ENCODE measurements at regions not wholly inside any gene's neighbourhood (a gene's known extent, or its start where the extent isn't known, plus 50 kb on each side); places are given as distances from the start of the nearest gene placed in this dataset.
"Not testable (repeated sequence)": the region's sequence is repeated elsewhere in the genome, so short reads cannot be mapped to it uniquely, and the experiment has no call there.

GRCh38 chr6:112603726-112604125 is 256.6 kb downstream of the RFPL4B start:
- H3K4me1 ChIP-seq (ENCODE audit: control insufficient read depth, insufficient read depth, low read length), result no peaks in the 10 kb centered on the region

DNA sequence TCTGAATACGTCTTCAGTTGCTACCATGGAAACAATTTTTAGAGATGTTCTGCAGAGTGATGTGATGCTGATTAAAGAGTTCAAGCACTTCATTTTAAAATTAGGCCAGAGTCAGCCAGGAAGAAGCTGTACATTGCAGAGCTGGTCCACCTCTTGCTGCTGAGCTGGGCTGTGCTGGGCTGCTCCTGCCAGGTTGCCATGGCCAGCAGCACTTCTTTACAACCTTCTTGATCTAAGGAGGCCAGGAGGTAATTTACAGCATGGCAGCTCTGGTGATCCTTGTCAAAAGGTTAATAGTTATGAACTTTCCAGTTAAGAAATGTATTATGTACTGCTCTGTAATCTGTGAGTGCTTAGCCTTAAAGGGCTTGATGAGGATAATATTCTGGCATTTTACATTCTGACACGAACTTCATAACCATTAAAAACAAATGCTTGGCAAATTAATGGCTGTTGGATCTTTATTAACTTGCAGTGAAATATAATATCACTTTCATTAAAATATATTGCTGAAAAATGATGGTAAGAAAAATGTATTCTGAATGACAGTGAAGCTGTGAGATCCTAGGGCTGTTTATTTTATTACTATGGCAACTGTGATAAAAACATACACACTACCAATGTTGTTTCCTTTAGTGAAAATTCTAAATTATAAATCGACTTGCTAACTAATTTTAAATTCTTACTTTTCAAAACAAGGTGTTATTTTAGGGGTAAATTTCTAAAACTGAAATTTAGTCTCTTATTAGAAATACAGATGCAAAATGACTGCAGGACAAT is 259.7 kb downstream of the RFPL4B start:
- H3K27ac ChIP-seq (ENCODE audit: low read length), result no peak overlapping the region
- H3K9me3 ChIP-seq (ENCODE audit: control insufficient read depth in 2 of 2, low read length in 2 of 2), result peaks cover 0 to 7% of the 10 kb centered on the region in 2 donors
- no peaks in the 10 kb centered on the region for H3K36me3 ChIP-seq (ENCODE audit: control insufficient read depth in 2 of 2, insufficient read depth in 2 of 2, low read length in 2 of 2)
- H3K27me3 ChIP-seq (ENCODE audit: control insufficient read depth in 1 of 2, insufficient read depth in 2 of 2, low read length in 2 of 2), result no peaks in the 10 kb centered on the region
- no peak overlapping the region for H3K9ac ChIP-seq (ENCODE audit: low read length in 2 of 2)
- no peaks in the 10 kb centered on the region for H3K4me1 ChIP-seq (ENCODE audit: control insufficient read depth, insufficient read depth, low read length)
- no peak overlapping the region for H3K4me3 ChIP-seq (ENCODE audit: low read length in 2 of 2)

More at GRCh38 chr6:112603726-112604125, 256.6 kb downstream of the RFPL4B start:
- no peak overlapping the region for H3K27ac ChIP-seq (ENCODE audit: low read length)
- H3K27me3 ChIP-seq (ENCODE audit: control insufficient read depth in 1 of 2, insufficient read depth in 2 of 2, low read length in 2 of 2), result no peaks in the 10 kb centered on the region
- H3K4me3 ChIP-seq (ENCODE audit: low read length in 2 of 2), result no peak overlapping the region
- no peak overlapping the region for H3K9ac ChIP-seq (ENCODE audit: low read length in 2 of 2)
- no peaks in the 10 kb centered on the region for H3K36me3 ChIP-seq (ENCODE audit: control insufficient read depth in 2 of 2, insufficient read depth in 2 of 2, low read length in 2 of 2)
- no peaks in the 10 kb centered on the region for H3K9me3 ChIP-seq (ENCODE audit: control insufficient read depth in 2 of 2, low read length in 2 of 2)

- H3K9ac ChIP-seq (ENCODE audit: low read length in 2 of 2); H3K4me1 ChIP-seq (ENCODE audit: control insufficient read depth, insufficient read depth, low read length); H3K27me3 ChIP-seq (ENCODE audit: control insufficient read depth in 1 of 2, insufficient read depth in 2 of 2, low read length in 2 of 2); H3K9me3 ChIP-seq (ENCODE audit: control insufficient read depth in 2 of 2, low read length in 2 of 2); H3K4me3 ChIP-seq (ENCODE audit: low read length in 2 of 2); H3K36me3 ChIP-seq (ENCODE audit: control insufficient read depth in 2 of 2, insufficient read depth in 2 of 2, low read length in 2 of 2); H3K27ac ChIP-seq (ENCODE audit: low read length): not testable (repeated sequence)
Observed at GRCh38 chr6:112608925-112609324, 261.8 kb downstream of the RFPL4B start.

GRCh38 chr6:112613410-112613809 is 266.3 kb downstream of the RFPL4B start:
- Histone ChIP-seq H3K9ac (ENCODE audit: low read length in 2 of 2) (no peak overlapping the region), H3K27me3 (ENCODE audit: control insufficient read depth in 1 of 2, insufficient read depth in 2 of 2, low read length in 2 of 2) (no peaks in the 10 kb centered on the region), H3K4me1 (ENCODE audit: control insufficient read depth, insufficient read depth, low read length) (no peaks in the 10 kb centered on the region)

GRCh38 chr6:112618849-112619248 is 271.7 kb downstream of the RFPL4B start:
- H3K27ac ChIP-seq (ENCODE audit: low read length), result no peak overlapping the region
- no peaks in the 10 kb centered on the region for H3K36me3 ChIP-seq (ENCODE audit: control insufficient read depth in 2 of 2, insufficient read depth in 2 of 2, low read length in 2 of 2)
- H3K4me1 ChIP-seq (ENCODE audit: control insufficient read depth, insufficient read depth, low read length), result no peaks in the 10 kb centered on the region
- H3K9ac ChIP-seq (ENCODE audit: low read length in 2 of 2), result no peak overlapping the region
- no peaks in the 10 kb centered on the region for H3K27me3 ChIP-seq (ENCODE audit: control insufficient read depth in 1 of 2, insufficient read depth in 2 of 2, low read length in 2 of 2)
- H3K9me3 ChIP-seq (ENCODE audit: control insufficient read depth in 2 of 2, low read length in 2 of 2), result no peaks in the 10 kb centered on the region
- H3K4me3 ChIP-seq (ENCODE audit: low read length in 2 of 2), result no peak overlapping the region

More at GRCh38 chr6:112613410-112613809, 266.3 kb downstream of the RFPL4B start:
- H3K27ac ChIP-seq (ENCODE audit: low read length), result no peak overlapping the region
- H3K9me3 ChIP-seq (ENCODE audit: control insufficient read depth in 2 of 2, low read length in 2 of 2), result peaks cover 0 to 7% of the 10 kb centered on the region in 2 donors
- H3K4me3 ChIP-seq (ENCODE audit: low read length in 2 of 2), result no peak overlapping the region
- no peaks in the 10 kb centered on the region for H3K36me3 ChIP-seq (ENCODE audit: control insufficient read depth in 2 of 2, insufficient read depth in 2 of 2, low read length in 2 of 2)

- Histone ChIP-seq H3K4me1 (ENCODE audit: control insufficient read depth, insufficient read depth, low read length) (no peaks in the 10 kb centered on the region), H3K27ac (ENCODE audit: low read length) (no peak overlapping the region)
Observed at GRCh38 chr6:112620812-112621569, 273.9 kb downstream of the RFPL4B start.

GRCh38 chr6:112622036-112622435 is 274.9 kb downstream of the RFPL4B start:
- H3K4me3 ChIP-seq (ENCODE audit: low read length in 2 of 2), result no peak overlapping the region
- no peaks in the 10 kb centered on the region for H3K9me3 ChIP-seq (ENCODE audit: control insufficient read depth in 2 of 2, low read length in 2 of 2)
- H3K36me3 ChIP-seq (ENCODE audit: control insufficient read depth in 2 of 2, insufficient read depth in 2 of 2, low read length in 2 of 2), result no peaks in the 10 kb centered on the region
- H3K9ac ChIP-seq (ENCODE audit: low read length in 2 of 2), result no peak overlapping the region
- no peak overlapping the region for H3K27ac ChIP-seq (ENCODE audit: low read length)
- no peaks in the 10 kb centered on the region for H3K4me1 ChIP-seq (ENCODE audit: control insufficient read depth, insufficient read depth, low read length)
- H3K27me3 ChIP-seq (ENCODE audit: control insufficient read depth in 1 of 2, insufficient read depth in 2 of 2, low read length in 2 of 2), result no peaks in the 10 kb centered on the region

More at GRCh38 chr6:112620812-112621569, 273.9 kb downstream of the RFPL4B start:
- Histone ChIP-seq H3K27me3 (ENCODE audit: control insufficient read depth in 1 of 2, insufficient read depth in 2 of 2, low read length in 2 of 2) (no peaks in the 10 kb centered on the region), H3K4me3 (ENCODE audit: low read length in 2 of 2) (no peak overlapping the region), H3K36me3 (ENCODE audit: control insufficient read depth in 2 of 2, insufficient read depth in 2 of 2, low read length in 2 of 2) (no peaks in the 10 kb centered on the region), H3K9me3 (ENCODE audit: control insufficient read depth in 2 of 2, low read length in 2 of 2) (no peaks in the 10 kb centered on the region), H3K9ac (ENCODE audit: low read length in 2 of 2) (no peak overlapping the region)

DNA sequence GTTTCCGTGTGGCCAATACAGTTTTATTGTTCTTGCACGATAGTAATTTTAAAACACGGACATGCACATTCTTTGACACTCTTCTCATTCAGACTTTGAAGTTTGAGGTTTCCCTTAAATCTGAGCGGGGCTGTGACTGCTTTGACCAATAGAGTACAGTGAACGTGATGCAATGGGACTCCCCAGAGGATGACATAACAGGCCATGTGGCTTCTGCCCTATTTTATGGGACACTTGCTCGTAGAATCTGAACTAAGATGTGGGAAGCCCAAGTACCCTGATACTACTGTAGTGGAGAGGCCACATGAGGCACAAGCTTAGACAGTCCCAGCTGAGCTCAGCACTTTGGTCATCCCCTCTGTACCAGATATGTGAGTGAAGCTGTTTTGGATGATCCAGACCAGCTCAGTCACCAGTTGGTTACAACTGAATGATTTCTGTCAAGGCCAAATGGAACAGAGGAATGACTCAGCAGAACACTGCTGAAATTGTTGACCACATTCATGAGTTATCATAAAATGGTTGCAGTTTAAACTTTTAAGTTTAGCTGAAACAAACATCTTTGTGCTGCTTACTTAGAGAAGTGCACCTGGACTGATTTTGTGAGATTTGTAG is 279.4 kb downstream of the RFPL4B start:
- no peaks in the 10 kb centered on the region for H3K9me3 ChIP-seq (ENCODE audit: control insufficient read depth in 2 of 2, low read length in 2 of 2)
- H3K27me3 ChIP-seq (ENCODE audit: control insufficient read depth in 1 of 2, insufficient read depth in 2 of 2, low read length in 2 of 2), result no peaks in the 10 kb centered on the region
- no peak overlapping the region for H3K9ac ChIP-seq (ENCODE audit: low read length in 2 of 2)
- H3K27ac ChIP-seq (ENCODE audit: low read length), result no peak overlapping the region
- H3K4me1 ChIP-seq (ENCODE audit: control insufficient read depth, insufficient read depth, low read length), result no peaks in the 10 kb centered on the region
- H3K4me3 ChIP-seq (ENCODE audit: low read length in 2 of 2), result no peak overlapping the region
- no peaks in the 10 kb centered on the region for H3K36me3 ChIP-seq (ENCODE audit: control insufficient read depth in 2 of 2, insufficient read depth in 2 of 2, low read length in 2 of 2)

DNA sequence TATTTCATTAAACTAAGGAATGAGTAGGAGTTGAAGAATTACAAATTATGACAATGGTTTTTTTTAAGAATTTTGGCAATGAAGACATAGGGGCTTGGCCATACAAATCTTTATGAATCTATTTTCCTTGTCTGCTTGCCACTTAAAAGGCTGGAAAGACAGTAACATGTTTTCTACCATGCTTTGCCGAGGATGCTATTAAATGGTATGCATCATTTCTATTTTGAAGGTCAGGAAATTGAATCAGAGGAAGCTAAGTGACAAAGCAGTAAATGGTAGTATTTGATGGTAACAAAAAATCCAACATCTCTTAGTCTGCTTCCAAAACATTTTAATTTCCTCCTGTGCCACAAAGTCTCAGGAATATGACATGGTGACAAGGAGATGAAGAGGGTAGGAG is 287.2 kb downstream of the RFPL4B start:
- Histone ChIP-seq H3K27me3 (ENCODE audit: control insufficient read depth in 1 of 2, insufficient read depth in 2 of 2, low read length in 2 of 2) (no peaks in the 10 kb centered on the region), H3K36me3 (ENCODE audit: control insufficient read depth in 2 of 2, insufficient read depth in 2 of 2, low read length in 2 of 2) (no peaks in the 10 kb centered on the region), H3K9ac (ENCODE audit: low read length in 2 of 2) (no peak overlapping the region), H3K4me1 (ENCODE audit: control insufficient read depth, insufficient read depth, low read length) (no peaks in the 10 kb centered on the region), H3K4me3 (ENCODE audit: low read length in 2 of 2) (no peak overlapping the region), H3K27ac (ENCODE audit: low read length) (no peak overlapping the region), H3K9me3 (ENCODE audit: control insufficient read depth in 2 of 2, low read length in 2 of 2) (no peaks in the 10 kb centered on the region)

- no peak overlapping the region for H3K4me3 ChIP-seq (ENCODE audit: low read length in 2 of 2)
- no peaks in the 10 kb centered on the region for H3K9me3 ChIP-seq (ENCODE audit: control insufficient read depth in 2 of 2, low read length in 2 of 2)
- no peaks in the 10 kb centered on the region for H3K36me3 ChIP-seq (ENCODE audit: control insufficient read depth in 2 of 2, insufficient read depth in 2 of 2, low read length in 2 of 2)
- H3K27ac ChIP-seq (ENCODE audit: low read length), result no peak overlapping the region
- no peaks in the 10 kb centered on the region for H3K27me3 ChIP-seq (ENCODE audit: control insufficient read depth in 1 of 2, insufficient read depth in 2 of 2, low read length in 2 of 2)
- H3K4me1 ChIP-seq (ENCODE audit: control insufficient read depth, insufficient read depth, low read length), result no peaks in the 10 kb centered on the region
- no peak overlapping the region for H3K9ac ChIP-seq (ENCODE audit: low read length in 2 of 2)
Observed at GRCh38 chr6:112636650-112637262, 289.6 kb downstream of the RFPL4B start.
